HG02943 (cell line): ENCODE measurements at regions not wholly inside any gene's neighbourhood (a gene's known extent, or its start where the extent isn't known, plus 50 kb on each side); places are given as distances from the start of the nearest gene placed in this dataset.

Experiments used
- ATAC-seq: cut with Tn5 transposase; IDR thresholded peaks from one replicate; pipeline ENCODE4 v1.9.1; 2021; ENCODE audit warnings: mild to moderate bottlenecking, low read depth, moderate library complexity; ENCODE audit not compliant: unreplicated experiment

DNA sequence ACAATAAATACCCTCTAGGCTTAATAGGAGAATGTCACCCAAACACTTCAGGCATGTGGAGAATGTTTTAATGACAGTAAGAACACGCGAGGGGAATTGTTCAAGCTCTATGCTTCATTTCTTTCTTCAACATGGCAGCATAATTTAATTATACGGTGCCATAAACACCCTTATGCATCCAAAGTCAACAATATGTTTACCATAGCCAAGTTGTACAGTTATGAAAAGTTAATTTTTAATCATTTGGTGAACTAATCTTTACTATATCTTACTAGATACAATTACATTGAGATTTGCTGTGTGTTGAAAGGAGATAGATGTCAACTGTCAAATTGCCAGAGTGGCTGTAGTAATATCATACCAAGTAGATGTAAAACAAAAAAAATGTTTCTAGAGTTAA lies 185.9 kb upstream of the NBEA start:
- no peak for ATAC-seq

DNA sequence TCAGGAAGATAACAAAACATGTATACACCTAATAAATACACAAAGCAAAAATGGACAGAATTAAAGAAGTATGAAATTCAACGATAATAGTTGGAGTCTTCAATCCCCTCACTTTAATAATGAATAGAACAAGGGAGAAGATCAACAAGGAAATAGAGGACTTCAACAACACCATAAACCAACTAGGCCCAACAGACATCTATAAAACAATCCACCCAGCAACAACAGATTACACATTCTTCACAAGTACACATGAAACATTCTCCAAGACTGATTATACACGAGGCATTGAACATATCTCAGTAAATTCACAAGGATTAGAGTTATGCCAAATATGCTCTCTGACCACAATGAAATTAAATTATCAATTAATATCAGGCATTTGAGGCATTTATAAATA lies 185.5 kb upstream of the NBEA start:
- ATAC-seq: no peak

DNA sequence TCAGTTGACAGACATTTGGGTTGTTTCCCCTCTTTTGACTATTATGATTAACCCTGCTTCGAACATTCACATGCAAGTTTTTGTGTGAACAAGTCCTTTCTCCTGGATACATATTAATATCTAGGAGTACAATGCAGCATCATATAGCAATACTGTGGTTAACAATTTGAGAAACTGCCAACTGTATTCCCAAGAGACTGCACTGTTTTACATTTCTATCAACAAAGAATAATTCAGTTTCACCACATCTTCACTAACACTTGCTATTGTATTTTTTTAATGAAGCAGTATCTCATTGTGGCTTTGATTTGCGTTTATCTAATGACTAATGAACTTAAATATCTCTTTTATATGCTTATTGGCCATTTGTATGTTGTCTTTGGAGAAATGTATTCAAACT lies 184.6 kb upstream of the NBEA start:
- ATAC-seq: no peak

DNA sequence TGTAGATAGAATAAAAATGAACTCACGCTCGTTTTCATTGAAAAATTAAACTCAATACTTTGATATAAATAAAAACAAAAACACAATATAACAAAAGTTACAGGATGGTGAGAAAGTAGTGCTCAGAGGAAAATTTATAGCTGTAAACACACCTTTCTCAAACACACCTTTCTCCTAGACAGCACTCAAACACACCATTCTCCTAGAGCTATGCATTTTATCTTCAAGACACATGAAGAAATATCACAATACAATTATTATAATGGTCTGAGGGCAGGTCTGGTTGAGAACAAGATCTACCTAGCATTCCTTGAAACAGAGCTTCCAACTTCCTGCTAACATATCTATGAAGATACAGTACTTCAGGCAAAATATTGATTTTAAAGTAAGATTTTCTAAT lies 183.4 kb upstream of the NBEA start:
- no peak for ATAC-seq

DNA sequence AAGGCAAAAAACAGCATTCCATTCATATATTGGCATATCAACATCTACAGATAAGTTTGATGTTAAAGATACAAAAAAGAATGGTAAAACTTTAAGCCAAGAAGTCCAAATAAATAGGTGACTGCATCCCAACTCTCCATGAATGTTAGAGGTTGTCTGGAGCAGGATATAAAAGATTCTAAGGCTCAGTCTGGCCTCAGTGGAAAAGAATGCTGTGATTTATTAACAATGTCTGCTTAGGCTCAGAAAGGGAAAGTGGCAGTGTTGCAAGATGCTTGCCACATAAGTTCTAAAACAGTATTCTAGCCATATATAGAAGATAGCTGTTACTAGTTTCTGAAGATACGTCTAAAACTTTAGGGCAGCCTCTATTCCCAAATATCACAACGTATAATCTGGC lies 179.8 kb upstream of the NBEA start:
- no peak for ATAC-seq

DNA sequence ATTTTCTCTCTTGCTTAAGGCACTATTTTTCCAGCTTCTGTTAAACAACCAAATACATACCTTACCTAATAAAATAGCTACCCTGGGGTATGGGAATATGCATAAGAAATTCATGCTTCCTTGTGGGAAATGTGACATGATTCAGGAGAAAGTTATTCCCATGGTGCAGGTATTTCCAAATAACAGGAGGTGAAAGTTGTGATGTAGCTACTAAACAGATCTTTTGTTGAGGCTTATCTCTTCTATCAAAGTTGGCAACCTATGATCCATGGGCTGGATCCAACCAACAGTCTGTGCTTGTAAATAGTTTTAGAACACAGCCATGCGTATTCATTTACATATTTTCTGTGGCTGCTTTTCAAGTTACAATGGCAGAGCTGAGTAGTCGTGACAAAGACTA lies 177.8 kb upstream of the NBEA start:
- no peak for ATAC-seq

DNA sequence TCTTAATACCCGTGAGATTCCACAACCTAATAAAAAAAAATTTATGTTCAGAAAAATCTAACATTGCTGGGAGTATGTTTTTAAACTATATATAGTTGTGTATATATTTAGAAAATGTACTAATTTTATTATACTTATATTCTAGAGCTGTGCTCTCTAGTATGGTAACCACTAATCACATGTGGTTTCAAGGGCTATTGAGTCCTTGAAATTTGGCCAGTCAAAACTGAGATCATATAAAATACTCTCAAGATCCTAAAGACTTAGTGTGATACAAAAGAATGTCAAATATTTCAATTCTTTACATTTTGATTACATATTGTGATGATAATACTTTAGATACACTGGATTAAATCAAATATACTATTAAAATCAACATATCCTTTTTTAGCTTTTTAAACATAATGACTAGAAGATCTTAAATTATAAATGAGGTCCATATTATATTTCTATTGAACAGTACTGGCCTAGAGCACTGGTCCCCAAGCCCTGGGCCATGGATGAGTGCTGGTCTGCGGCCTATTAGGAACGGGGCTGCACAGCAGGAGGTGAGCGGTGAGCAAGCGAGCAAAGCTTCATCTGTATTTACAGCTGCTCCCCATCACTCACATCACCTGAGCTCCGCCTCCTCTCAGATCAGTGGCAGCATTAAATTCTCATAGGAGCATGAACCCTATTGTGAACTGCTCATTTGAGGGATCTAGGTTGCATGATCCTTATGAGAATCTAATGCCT lies 176.5 kb upstream of the NBEA start:
- no peak for ATAC-seq

DNA sequence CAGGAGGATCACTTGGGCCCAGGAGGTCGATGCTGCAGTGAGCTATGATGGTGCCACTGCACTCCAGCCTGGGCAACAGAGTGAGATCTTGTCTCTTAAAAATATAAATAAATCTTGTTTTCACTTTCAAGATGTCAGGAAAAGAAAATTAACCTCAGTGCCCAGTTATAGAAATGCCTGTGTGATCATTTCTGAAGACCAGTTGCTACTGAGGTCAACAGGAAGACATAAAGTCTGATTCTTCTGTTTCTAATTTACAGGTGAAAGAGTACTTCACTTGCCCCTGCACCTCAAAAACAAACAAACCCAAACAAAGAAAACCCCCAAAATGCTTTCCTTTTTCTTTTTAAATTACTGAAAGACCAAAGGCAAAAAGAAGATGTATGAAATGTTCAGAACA lies 174.3 kb upstream of the NBEA start:
- peak; percentile 59 for ATAC-seq

DNA sequence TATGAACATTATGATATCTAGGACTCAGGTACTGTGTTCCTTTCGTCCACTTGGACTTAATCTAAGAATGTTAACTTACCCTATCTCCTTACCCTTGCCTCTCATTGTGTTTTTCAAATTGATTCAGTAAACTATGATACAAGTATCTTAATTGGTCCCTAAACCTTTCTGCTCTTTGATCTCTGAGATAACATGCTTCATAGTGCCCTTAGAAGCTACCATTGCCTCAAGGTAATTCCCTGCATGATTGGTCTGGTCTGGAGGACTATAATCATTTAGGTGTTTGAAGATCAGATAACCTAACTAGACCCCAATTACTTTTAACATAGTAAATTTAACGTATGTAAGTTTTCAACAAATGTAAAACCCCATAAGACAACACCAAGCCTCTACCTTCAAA lies 169.9 kb upstream of the NBEA start:
- ATAC-seq: no peak

DNA sequence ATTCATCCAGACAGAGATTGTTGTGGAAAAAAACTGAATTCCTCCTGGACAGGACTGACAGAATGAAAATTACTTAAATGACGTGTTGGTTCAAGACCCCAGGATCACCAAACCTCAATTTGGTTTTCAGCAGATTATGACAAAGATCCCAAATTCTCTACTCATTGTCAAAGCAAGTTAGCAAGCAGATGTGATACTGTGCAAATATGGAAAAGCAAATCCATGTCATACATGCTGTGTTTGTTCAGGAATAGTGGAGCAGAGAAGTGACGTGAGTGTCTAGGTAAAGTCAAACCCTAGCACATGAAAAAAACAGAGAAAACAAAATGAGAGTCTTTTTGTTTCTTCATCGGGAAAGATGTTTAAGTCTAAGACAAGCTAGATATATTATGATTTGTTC lies 169.2 kb upstream of the NBEA start:
- no peak for ATAC-seq

DNA sequence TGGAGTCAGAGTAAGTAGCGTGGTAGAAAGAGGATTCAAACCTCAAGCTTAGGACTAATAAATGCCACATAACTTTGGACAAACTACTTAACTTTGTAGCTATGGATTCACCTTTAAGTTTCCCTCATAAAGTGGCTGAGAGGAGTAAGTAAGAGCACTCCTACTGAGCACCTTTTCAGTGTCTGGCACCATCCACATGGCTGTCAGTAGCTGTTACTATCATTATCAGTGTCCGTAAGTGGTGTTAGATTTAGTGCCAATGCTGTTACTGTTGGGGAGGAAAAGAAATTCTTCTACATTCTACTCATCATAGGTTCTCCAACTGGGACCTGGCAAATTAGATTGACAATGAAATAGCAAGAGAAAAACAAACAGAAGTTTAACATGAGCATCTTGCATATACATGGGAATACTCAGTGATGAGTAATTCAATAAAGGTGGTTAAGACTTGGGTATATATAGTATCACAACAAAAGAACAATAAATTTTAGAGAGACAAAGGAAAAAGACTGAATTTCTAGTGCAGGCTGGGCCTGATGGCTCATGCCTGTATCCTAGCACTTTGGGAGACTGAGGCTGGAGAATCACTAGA lies 165.6 kb upstream of the NBEA start:
- no peak for ATAC-seq

DNA sequence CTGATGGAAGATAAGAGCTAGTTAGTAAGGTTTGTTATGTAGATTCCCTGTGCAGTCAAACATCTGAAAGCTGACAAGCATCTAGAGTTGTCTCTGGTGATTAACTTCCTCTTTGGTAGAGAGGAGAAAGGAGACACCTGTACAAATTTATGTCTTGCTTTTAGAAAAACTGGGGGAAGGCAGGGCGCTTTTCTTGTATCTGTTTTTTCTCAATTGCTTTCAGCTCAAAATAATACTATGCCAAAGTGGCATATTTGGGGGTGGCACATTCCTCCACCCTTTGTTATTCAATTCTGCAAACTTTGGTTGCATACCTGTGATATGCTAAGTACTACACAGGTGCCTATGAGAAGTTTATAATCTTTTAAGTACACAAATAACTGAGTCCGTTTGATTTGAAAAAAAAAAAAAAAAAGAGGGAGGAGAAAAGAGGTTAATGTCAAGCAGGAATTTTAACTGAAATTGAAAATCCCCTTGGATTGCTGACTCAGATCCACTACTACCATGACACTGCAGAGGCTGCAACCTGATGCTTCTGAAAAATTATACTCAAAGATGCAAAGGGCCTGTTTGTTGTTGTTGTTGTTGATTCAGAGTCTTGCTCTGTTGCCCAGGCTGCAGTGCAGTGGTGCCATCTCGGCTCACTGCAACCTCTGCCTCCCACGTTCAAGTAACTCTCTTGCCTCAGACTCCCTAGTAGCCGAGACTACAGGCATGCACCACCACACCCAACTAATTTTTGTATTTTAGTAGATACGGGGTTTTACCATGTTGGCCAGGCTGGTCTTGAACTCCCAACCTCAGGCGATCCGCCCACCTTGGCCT lies 164.8 kb upstream of the NBEA start:
- no peak for ATAC-seq

DNA sequence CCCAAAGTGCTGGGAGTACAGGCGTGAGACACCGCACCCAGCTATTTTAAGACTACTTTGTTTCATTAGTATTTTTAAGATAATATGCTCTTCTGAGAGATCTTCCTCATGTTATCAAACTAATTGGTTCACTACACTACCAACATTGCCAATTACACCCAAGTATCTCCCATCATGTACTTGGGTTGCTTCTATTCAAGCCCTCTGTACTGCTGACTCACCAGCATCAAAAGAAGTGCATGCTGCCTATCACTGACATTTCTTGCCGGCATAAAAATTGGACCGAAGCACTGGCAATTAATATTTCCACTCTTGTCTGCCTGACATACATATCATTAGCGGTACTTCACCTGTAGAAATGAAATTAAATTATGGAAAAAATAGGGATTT lies 164.2 kb upstream of the NBEA start:
- no peak for ATAC-seq

DNA sequence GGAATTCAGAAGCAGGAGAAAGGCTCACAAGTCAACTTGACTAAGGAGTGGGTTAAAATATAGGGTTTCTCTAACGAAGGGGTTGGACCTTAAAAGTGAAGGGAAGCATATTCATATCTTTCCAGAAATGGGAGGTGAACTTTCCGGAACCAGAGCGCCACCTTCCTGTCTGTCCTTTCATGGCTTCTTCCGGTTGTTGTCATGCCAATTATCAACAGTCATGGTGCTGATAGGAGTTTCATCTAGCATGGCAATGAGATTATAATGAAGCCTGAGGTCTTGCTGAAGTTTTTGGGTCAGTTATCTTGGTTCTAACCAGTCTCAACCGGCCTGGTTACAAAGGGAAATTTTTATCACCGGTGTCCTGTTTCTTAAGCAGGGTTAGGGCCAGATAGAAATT lies 162.9 kb upstream of the NBEA start:
- ATAC-seq: no peak

DNA sequence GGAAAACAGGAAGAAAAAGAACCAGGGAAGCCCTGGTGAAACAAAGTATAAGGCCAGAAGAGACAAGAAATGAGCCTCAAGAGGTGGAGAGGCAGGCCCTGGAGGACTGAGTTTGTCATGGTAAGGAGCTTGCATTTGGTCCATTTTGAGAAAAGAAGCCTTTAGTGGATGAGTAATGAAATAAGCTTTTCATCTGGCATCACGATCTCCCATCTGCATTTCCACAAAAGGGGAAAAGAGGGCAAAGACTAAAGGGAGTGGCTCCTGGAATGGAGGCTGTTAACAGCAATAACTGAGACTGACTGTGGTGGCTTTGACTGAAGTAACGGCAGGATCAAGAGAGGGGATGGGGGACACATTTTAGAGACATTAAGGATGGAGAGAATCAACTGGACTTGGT lies 148.8 kb upstream of the NBEA start:
- ATAC-seq: no peak

DNA sequence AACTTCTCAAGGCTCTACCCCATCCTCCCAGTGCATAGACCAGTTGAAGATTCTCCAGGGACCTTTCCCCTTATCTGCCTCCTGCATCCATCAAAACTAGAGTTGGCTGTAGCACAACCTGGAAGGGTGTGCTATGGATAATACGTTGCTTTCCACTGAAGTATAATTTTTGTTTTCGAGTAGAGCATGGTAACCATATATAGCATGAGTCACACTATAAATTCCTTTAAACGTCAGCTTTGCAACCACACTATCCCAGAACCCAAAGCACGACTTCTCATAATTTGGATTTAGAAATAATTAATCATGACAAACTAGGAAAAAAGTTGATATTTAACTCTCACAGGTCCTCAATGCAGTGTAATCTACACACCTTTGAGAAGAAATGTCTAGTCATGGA lies 138.3 kb upstream of the NBEA start:
- ATAC-seq: no peak

DNA sequence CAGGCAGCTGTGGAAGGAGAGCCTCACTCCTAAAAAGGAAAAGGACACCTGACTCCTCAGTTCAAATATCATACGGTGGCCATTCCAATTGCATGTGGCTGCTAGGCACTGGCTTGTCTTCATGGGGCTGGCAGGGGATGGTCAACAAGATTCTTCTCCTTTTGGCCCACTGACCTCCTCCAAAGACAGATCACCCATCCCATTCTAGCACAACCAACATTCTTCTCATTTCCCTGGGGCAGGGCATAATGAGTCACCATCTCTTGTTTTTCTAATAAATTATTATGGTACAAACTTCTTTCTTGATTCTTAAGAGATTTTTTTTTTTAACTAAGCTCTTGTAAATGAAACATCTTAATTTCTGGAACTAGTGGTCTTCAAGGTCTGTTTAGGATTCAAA lies 136.7 kb upstream of the NBEA start:
- ATAC-seq: no peak

DNA sequence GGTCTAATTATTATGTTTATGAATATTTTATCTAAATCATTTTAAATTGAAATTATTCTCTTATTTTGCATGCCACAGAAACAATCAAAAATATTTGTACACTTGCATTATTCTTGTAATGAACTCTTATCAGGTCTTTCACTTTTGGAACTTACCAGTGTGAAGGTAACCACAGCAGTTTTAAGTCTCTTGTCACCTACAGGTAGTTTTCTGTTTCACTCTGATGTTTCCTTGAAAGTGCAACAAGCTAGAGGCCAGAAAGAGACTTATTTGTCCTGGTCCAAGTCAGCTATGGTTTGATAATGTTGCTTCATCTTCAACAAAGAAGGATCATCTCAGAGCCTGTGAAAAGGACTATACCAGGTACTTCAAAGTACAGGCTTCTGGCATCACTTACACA lies 133.4 kb upstream of the NBEA start:
- ATAC-seq: no peak

DNA sequence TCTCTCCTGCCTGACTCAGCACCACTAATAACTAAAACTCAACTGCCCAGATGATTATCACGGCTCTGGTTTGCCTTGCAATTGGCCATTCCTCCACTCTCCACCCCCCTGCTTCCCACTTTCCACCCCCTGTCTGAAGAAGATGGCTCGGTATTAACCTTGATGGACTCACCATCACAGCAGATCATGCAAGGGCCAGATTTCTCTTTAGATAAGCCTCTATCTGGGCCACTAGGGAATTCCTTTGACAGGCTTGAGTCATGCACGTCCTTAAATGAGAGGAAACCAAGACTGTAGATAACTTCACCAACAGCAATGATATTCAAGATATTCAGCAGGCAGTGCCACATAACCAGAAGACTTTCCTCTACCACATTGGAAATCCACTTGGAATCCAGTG lies 131.1 kb upstream of the NBEA start:
- ATAC-seq: no peak

DNA sequence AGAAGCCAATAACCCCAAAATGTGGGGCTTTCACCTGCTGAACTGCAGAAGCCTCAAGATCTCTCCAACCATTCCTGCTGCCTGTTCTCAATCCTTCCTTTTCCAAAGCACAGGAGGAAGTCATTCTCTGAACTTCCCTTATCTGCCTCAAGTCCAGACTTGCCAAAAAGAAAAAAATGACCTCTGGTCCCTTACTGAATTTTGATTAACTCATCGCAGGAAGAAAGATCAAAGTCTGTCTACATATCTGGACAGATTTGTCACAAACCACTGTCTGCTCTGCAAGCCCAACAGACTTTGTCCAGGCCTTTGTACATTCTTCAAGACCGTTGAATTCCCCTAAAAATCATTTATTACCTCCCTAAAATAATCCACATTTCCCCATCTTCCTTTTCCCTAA lies 126.5 kb upstream of the NBEA start:
- no peak for ATAC-seq

DNA sequence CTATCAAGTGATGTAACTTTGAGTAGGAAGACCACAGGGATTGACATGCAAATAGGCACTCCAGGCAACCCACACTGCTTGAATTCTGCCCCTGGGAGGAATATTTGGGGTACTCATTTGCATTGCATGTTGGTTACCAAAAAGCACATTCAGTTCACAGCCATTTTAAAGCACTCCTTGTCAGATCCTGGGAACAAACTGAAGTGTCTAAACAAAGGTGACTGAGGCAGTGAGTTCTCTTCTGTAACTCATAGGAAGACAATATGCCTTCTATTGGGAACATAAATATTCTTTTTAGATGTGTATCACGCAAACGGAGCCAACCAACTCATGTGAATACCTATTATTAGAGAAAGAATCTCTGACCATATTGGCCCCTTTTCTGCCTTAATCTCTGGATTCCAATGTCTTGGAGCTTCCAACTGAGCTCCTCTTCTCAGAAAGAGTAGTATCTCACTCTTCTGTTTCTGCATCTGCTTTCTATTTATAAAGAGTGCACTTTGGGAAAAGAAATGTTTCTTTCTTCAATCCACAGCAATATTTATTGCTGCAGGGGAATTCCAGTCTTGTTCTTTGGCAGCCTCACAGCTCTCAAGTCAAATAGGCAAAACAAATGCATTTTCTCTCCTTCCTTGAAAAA lies 125.7 kb upstream of the NBEA start:
- ATAC-seq: no peak
